Chondrocyte (in vitro differentiated cells): ENCODE measurements at regions not wholly inside any gene's neighbourhood (a gene's known extent, or its start where the extent isn't known, plus 50 kb on each side); places are given as distances from the start of the nearest gene placed in this dataset.

Source experiments
- DNase-seq: peaks from one replicate; pipeline ENCODE4 v3.0.0; 2021; ENCODE audit warnings: mixed read lengths, low spot score
- H3K27ac Mint-ChIP-seq: one replicate; pipeline ENCODE4 v1.8.0; 2021; ENCODE audit warnings: mild to moderate bottlenecking, moderate library complexity, mixed read lengths; ENCODE audit not compliant: unreplicated experiment
- H3K27me3 Mint-ChIP-seq: 2 replicates; pipeline ENCODE4 v1.8.0; 2021; ENCODE audit warnings: low read depth, mixed read lengths
- H3K36me3 Mint-ChIP-seq: 2 replicates; pipeline ENCODE4 v1.8.0; 2021; ENCODE audit warnings: low read depth, mixed read lengths
- H3K4me1 Mint-ChIP-seq: 2 replicates; pipeline ENCODE4 v1.8.0; 2021; ENCODE audit warnings: low read depth, mild to moderate bottlenecking, mixed read lengths
- H3K4me3 Mint-ChIP-seq: one replicate; pipeline ENCODE4 v1.8.0; 2021; ENCODE audit warnings: mild to moderate bottlenecking, moderate library complexity, mixed read lengths; ENCODE audit not compliant: unreplicated experiment
- H3K9me3 Mint-ChIP-seq: 2 replicates; pipeline ENCODE4 v1.8.0; 2021; ENCODE audit warnings: low read depth, mixed read lengths
- TF ChIP-seq, protein P1 (sequence below): fragments of 200-600 bp; sonication (generic); IDR thresholded peaks from 2 replicates; pipeline ENCODE4 v1.5.0; 2021; ENCODE audit warnings: antibody characterized with exemption, mild to moderate bottlenecking, moderate library complexity

- H3K4me1 Mint-ChIP-seq: no peaks in the 10 kb centered on the region
- H3K9me3 Mint-ChIP-seq: no peaks in the 10 kb centered on the region
- H3K27ac Mint-ChIP-seq: no peak overlapping the region
- DNase-seq: no peak
- H3K4me3 Mint-ChIP-seq: no peak overlapping the region
- H3K27me3 Mint-ChIP-seq: peaks cover 24% of the 10 kb centered on the region
- TF ChIP-seq, protein P1, sequence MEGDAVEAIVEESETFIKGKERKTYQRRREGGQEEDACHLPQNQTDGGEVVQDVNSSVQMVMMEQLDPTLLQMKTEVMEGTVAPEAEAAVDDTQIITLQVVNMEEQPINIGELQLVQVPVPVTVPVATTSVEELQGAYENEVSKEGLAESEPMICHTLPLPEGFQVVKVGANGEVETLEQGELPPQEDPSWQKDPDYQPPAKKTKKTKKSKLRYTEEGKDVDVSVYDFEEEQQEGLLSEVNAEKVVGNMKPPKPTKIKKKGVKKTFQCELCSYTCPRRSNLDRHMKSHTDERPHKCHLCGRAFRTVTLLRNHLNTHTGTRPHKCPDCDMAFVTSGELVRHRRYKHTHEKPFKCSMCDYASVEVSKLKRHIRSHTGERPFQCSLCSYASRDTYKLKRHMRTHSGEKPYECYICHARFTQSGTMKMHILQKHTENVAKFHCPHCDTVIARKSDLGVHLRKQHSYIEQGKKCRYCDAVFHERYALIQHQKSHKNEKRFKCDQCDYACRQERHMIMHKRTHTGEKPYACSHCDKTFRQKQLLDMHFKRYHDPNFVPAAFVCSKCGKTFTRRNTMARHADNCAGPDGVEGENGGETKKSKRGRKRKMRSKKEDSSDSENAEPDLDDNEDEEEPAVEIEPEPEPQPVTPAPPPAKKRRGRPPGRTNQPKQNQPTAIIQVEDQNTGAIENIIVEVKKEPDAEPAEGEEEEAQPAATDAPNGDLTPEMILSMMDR: no peak
- peaks cover 2% of the 10 kb centered on the region for H3K36me3 Mint-ChIP-seq
Measured at GRCh38 chr14:101193845-101194372, 290.4 kb upstream of the RTL1 start.

DNA sequence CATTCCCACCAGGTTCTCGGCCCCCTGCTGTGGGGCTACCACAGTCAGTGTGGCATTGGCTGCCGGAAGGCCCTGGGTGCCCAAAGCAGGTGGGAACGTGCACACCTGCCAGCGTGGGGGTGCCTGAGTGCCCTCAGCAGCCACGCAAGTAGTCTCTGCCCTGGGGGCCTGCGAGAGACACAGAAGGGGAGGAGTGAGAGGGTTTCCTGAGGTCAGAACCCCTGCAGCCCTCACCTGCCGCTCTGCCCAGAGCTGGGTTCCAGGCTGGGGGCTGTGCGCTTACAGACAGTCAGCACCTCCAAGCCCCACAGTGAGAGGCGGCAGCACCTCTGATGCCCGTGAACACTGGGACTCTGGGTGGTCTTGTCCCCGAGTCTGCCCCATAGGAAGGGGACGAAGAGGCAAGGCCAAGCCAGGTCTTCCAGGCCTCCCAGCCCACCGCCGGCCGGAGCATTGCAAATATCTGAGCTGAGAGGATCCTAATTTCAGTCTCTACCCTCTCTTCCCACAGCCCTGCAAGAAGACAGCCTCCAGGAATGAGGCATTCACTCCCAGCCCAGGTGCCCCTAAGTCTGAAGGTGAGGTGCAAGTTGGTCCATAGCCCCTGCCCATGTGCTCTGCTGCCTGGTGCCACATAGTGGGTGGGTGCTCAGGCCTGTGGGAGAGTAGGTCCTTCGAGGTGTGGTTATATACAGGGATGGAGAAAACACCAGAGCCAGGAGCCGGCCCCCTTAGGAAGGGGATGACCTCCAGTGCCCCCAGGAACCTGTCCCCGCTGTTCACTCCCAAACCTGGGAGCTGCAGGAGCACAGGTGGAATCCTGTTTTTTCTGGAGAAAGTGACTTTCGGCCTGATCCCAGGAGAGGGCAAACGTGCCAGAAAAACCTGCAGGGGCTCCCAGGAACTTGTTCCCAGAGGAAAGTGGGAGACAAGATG, 291.1 kb upstream of the RTL1 start:
- H3K27ac Mint-ChIP-seq: no peak overlapping the region
- H3K4me1 Mint-ChIP-seq: no peaks in the 10 kb centered on the region
- H3K36me3 Mint-ChIP-seq: peaks cover 2% of the 10 kb centered on the region
- DNase-seq: no peak
- peaks cover 19% of the 10 kb centered on the region for H3K27me3 Mint-ChIP-seq
- TF ChIP-seq, protein P1: no peak
- no peaks in the 10 kb centered on the region for H3K9me3 Mint-ChIP-seq
- H3K4me3 Mint-ChIP-seq: no peak overlapping the region

GRCh38 chr14:101195309-101195901, 291.9 kb upstream of the RTL1 start:
- Mint-ChIP-seq H3K4me3 (no peak overlapping the region), H3K36me3 (no peaks in the 10 kb centered on the region), H3K27me3 (peaks cover 13% of the 10 kb centered on the region), H3K27ac (no peak overlapping the region), H3K4me1 (no peaks in the 10 kb centered on the region), H3K9me3 (no peaks in the 10 kb centered on the region)
- TF ChIP-seq, protein P1: no peak
- DNase-seq: no peak

- no peaks in the 10 kb centered on the region for H3K36me3 Mint-ChIP-seq
- no peaks in the 10 kb centered on the region for H3K9me3 Mint-ChIP-seq
- peaks cover 7% of the 10 kb centered on the region for H3K27me3 Mint-ChIP-seq
Measured at GRCh38 chr14:101196051-101196712, 292.7 kb upstream of the RTL1 start.

More at GRCh38 chr14:101196051-101196712, 292.7 kb upstream of the RTL1 start:
- Mint-ChIP-seq H3K4me3 (no peak overlapping the region), H3K4me1 (no peaks in the 10 kb centered on the region), H3K27ac (no peak overlapping the region)
- TF ChIP-seq, protein P1: no peak
- DNase-seq: no peak
